ENCODE measurements at regions not wholly inside any gene's neighbourhood (a gene's known extent, or its start where the extent isn't known, plus 50 kb on each side); places are given as distances from the start of the nearest gene placed in this dataset.

GRCh38 chr19:13622766-13623715 lies 116.8 kb upstream of the CACNA1A start:
- no peak for TF ChIP-seq POLR2AphosphoS5 (IDR thresholded peaks at IDR 0.05; ENCODE audit: low read depth, low read length)
- TF ChIP-seq POLR2A (IDR thresholded peaks at IDR 0.05; ENCODE audit: low read depth, low read length): no peak
- TF ChIP-seq TAF1 (IDR thresholded peaks at IDR 0.05; ENCODE audit: borderline replicate concordance, low read depth, low read length): no peak

All from GM12892 (cell line).